GM23338 (cell line): ENCODE measurements at regions not wholly inside any gene's neighbourhood (a gene's known extent, or its start where the extent isn't known, plus 50 kb on each side); places are given as distances from the start of the nearest gene placed in this dataset.

Experiments
- ATAC-seq: fragments of 200-7000 bp; cut with Tn5 transposase; 3 replicates; pipeline ENCODE4 v1.9.1; 2020
- DNase-seq: peaks from one replicate; pipeline ENCODE4 v3.0.0-alpha.2; 2015; ENCODE audit warnings: low spot score
- H2AFZ ChIP-seq: fragments of 200-600 bp; sonication (generic); 2 replicates; pipeline ENCODE4 v1.8.0; 2016; ENCODE audit warnings: antibody characterized with exemption, mild to moderate bottlenecking, moderate library complexity
- H3F3A ChIP-seq: fragments of 200-600 bp; sonication (generic); replicated peaks from 2 replicates; pipeline ENCODE4 v1.8.0; 2017; ENCODE audit warnings: antibody characterized with exemption, mixed run types, low read depth
- H3K27ac ChIP-seq: fragments of 200-600 bp; sonication (generic); 2 replicates; pipeline ENCODE4 v1.6.1; 2016; ENCODE audit warnings: low read depth
- H3K27me3 ChIP-seq: fragments of 200-600 bp; sonication (generic); 2 replicates; pipeline ENCODE4 v1.8.0; 2016; ENCODE audit warnings: mild to moderate bottlenecking, mixed run types, moderate library complexity; ENCODE audit not compliant: insufficient read depth
- H3K36me3 ChIP-seq: fragments of 200-600 bp; sonication (generic); 2 replicates; pipeline ENCODE4 v1.8.0; 2016; ENCODE audit warnings: mild to moderate bottlenecking; ENCODE audit not compliant: insufficient read depth
- H3K4me1 ChIP-seq: fragments of 200-600 bp; sonication (generic); 2 replicates; pipeline ENCODE4 v1.8.0; 2016; ENCODE audit warnings: mild to moderate bottlenecking, moderate library complexity; ENCODE audit not compliant: insufficient read depth
- H3K4me2 ChIP-seq: fragments of 200-600 bp; sonication (generic); 2 replicates; pipeline ENCODE4 v1.7.1; 2017; ENCODE audit warnings: mixed run types
- H3K4me3 ChIP-seq: fragments of 200-600 bp; sonication (generic); 2 replicates; pipeline ENCODE4 v1.6.1; 2016; ENCODE audit warnings: mixed run types
- H3K79me2 ChIP-seq: fragments of 200-600 bp; sonication (generic); replicated peaks from 2 replicates; pipeline ENCODE4 v1.8.0; 2017; ENCODE audit warnings: mild to moderate bottlenecking; ENCODE audit not compliant: insufficient read depth
- H3K9me2 ChIP-seq: fragments of 200-600 bp; sonication (generic); 2 replicates; pipeline ENCODE4 v1.8.0; 2017; ENCODE audit not compliant: insufficient read depth
- H4K20me1 ChIP-seq: fragments of 200-600 bp; sonication (generic); replicated peaks from 2 replicates; pipeline ENCODE4 v1.8.0; 2017; ENCODE audit warnings: mild to moderate bottlenecking; ENCODE audit not compliant: insufficient read depth
- H3K27ac Mint-ChIP-seq: 2 replicates; pipeline ENCODE4 v1.8.0; 2020; ENCODE audit warnings: inconsistent platforms, mild to moderate bottlenecking, moderate library complexity, mixed read lengths
- H3K27me3 Mint-ChIP-seq: 3 replicates; pipeline ENCODE4 v1.8.0; 2022; ENCODE audit warnings: low read depth, mild to moderate bottlenecking, moderate library complexity, mixed read lengths, inconsistent platforms; ENCODE audit not compliant: insufficient read depth, poor library complexity
- H3K36me3 Mint-ChIP-seq: 3 replicates; pipeline ENCODE4 v1.8.0; 2021; ENCODE audit warnings: low read depth, mild to moderate bottlenecking, inconsistent platforms, moderate library complexity, mixed read lengths
- H3K4me1 Mint-ChIP-seq: 3 replicates; pipeline ENCODE4 v1.8.0; 2020; ENCODE audit warnings: mild to moderate bottlenecking, inconsistent platforms, mixed read lengths
- H3K4me3 Mint-ChIP-seq: 3 replicates; pipeline ENCODE4 v1.8.0; 2021; ENCODE audit warnings: moderate library complexity, mild to moderate bottlenecking, inconsistent platforms, mixed read lengths
- H3K9me3 Mint-ChIP-seq: 3 replicates; pipeline ENCODE4 v1.8.0; 2020; ENCODE audit warnings: moderate library complexity, mild to moderate bottlenecking, inconsistent platforms, mixed read lengths
- CTCF ChIP-seq, 2 experiments: fragments of 200-600 bp in 1 of 2; sonication (generic) in 1 of 2; conservative IDR thresholded peaks; 2 replicates each; pipeline versions ENCODE4 v1.5.1 to v1.6.1; 2016 to 2017; ENCODE audit warnings: antibody characterized with exemption in 2 of 2, low read depth in 2 of 2, mild to moderate bottlenecking in 2 of 2, moderate library complexity in 1 of 2
- EZH2 ChIP-seq: fragments of 200-600 bp; sonication (generic); IDR thresholded peaks from one replicate; pipeline ENCODE4 v1.8.0; 2017; ENCODE audit warnings: antibody characterized with exemption, mild to moderate bottlenecking, low read depth; ENCODE audit not compliant: unreplicated experiment
- JUNB ChIP-seq: IDR thresholded peaks from one replicate; pipeline ENCODE4 v1.6.1; 2016; ENCODE audit warnings: antibody characterized with exemption; ENCODE audit not compliant: unreplicated experiment
- REST ChIP-seq: IDR thresholded peaks from one replicate; pipeline ENCODE4 v1.6.1; 2018; ENCODE audit warnings: antibody characterized with exemption; ENCODE audit not compliant: unreplicated experiment
- STAT1 ChIP-seq: IDR thresholded peaks from one replicate; pipeline ENCODE4 v1.6.1; 2016; ENCODE audit warnings: antibody characterized with exemption; ENCODE audit not compliant: unreplicated experiment
- ZNF114 ChIP-seq: fragments of 250-450 bp; sonication (Bioruptor Pico); IDR thresholded peaks from 2 replicates; pipeline ENCODE4 v1.5.0; 2020; ENCODE audit warnings: mild to moderate bottlenecking, moderate library complexity
- ZNF331 ChIP-seq: fragments of 250-450 bp; sonication (Bioruptor Pico); IDR thresholded peaks from 2 replicates; pipeline ENCODE4 v1.5.0; 2020; ENCODE audit warnings: low read depth, mild to moderate bottlenecking, moderate library complexity
- TF ChIP-seq, protein P1 (sequence below): IDR thresholded peaks from 2 replicates; pipeline ENCODE4 v1.6.1; 2016; ENCODE audit warnings: antibody characterized with exemption

DNA sequence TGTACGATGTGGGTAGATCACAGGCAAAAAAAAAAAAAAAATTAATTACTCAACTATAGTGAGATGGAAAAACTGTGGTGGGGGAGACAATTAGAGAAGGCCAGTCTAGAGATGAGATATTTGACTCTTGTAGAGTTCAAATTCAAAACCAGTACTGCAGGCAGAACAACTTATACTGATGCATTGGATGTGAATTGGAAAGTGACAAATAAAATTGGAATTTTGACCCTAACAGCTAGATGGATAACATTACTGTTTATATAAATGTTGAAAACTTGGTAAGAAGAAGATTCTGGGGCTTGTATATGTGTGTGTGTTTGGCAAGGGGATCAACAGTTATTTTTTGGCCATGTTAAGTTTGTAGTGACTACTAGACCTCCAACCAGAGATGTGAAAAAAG, 256.9 kb downstream of the RND3 start:
- no peaks in the 10 kb centered on the region for H3K9me2 ChIP-seq
- no peaks in the 10 kb centered on the region for H3K27me3 ChIP-seq
- H3F3A ChIP-seq, result no peaks in the 10 kb centered on the region
- Mint-ChIP-seq H3K27me3 (no peaks in the 10 kb centered on the region), H3K4me3 (no peak overlapping the region), H3K4me1 (no peaks in the 10 kb centered on the region; the same call in 2 of the 3 replicates), H3K36me3 (no peaks in the 10 kb centered on the region), H3K9me3 (no peaks in the 10 kb centered on the region), H3K27ac (no peak overlapping the region)
- no peak overlapping the region for H3K4me2 ChIP-seq
- H3K4me1 ChIP-seq, result no peaks in the 10 kb centered on the region
- TF ChIP-seq JUNB (no peak), ZNF114 (CRISPR knock-in tag) (no peak), STAT1 (no peak), CTCF (conservative IDR thresholded peaks at IDR 0.05; ENCODE audit: low read depth in 2 of 2) (no peak), ZNF331 (CRISPR knock-in tag) (no peak)
- TF ChIP-seq, protein P1, sequence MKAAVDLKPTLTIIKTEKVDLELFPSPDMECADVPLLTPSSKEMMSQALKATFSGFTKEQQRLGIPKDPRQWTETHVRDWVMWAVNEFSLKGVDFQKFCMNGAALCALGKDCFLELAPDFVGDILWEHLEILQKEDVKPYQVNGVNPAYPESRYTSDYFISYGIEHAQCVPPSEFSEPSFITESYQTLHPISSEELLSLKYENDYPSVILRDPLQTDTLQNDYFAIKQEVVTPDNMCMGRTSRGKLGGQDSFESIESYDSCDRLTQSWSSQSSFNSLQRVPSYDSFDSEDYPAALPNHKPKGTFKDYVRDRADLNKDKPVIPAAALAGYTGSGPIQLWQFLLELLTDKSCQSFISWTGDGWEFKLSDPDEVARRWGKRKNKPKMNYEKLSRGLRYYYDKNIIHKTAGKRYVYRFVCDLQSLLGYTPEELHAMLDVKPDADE, result no peak
- H3K79me2 ChIP-seq, result no peaks in the 10 kb centered on the region
- no peak for DNase-seq
- H2AFZ ChIP-seq, result no peak overlapping the region
- no peaks in the 10 kb centered on the region for H4K20me1 ChIP-seq
- no peak for ATAC-seq
- H3K4me3 ChIP-seq, result no peak overlapping the region
- H3K36me3 ChIP-seq, result no peaks in the 10 kb centered on the region
- H3K27ac ChIP-seq, result no peak overlapping the region

- Histone ChIP-seq H3K4me2 (no peak overlapping the region), H3K4me3 (no peak overlapping the region), H2AFZ (no peak overlapping the region), H3K27ac (no peak overlapping the region), H3K27me3 (no peaks in the 10 kb centered on the region), H3K36me3 (no peaks in the 10 kb centered on the region), H3F3A (no peaks in the 10 kb centered on the region), H3K9me2 (peaks cover 4% of the 10 kb centered on the region), H3K79me2 (no peaks in the 10 kb centered on the region), H4K20me1 (no peaks in the 10 kb centered on the region), H3K4me1 (no peaks in the 10 kb centered on the region)
- Mint-ChIP-seq H3K36me3 (no peaks in the 10 kb centered on the region), H3K27ac (no peak overlapping the region), H3K4me3 (no peak overlapping the region), H3K27me3 (no peaks in the 10 kb centered on the region), H3K9me3 (no peaks in the 10 kb centered on the region), H3K4me1 (no peaks in the 10 kb centered on the region; the same call in 2 of the 3 replicates)
- DNase-seq, result no peak
- no peak for ATAC-seq
- TF ChIP-seq ZNF114 (CRISPR knock-in tag), result no peak
- no peak for TF ChIP-seq CTCF (conservative IDR thresholded peaks at IDR 0.05; ENCODE audit: low read depth in 2 of 2)
- no peak for TF ChIP-seq ZNF331 (CRISPR knock-in tag)
- no peak for TF ChIP-seq REST
- no peak for TF ChIP-seq EZH2
Observed at GRCh38 chr2:150230004-150230403, 257.5 kb downstream of the RND3 start.
